AG04450 (cell line): ENCODE measurements at regions not wholly inside any gene's neighbourhood (a gene's known extent, or its start where the extent isn't known, plus 50 kb on each side); places are given as distances from the start of the nearest gene placed in this dataset.

ENCODE experiments used
- CTCF ChIA-PET: fragments of 300-600, 350-600 bp; formaldehyde crosslinking; extraction: SDS; loops from one replicate; lab custom pipeline; 2022; ENCODE audit warnings: antibody characterized with exemption, inconsistent platforms; lab: Charles Lee
- POLR2A ChIA-PET: fragments of 350-600 bp; formaldehyde crosslinking; extraction: SDS; loops from one replicate; lab custom pipeline; 2021; ENCODE audit warnings: antibody characterized with exemption, inconsistent platforms; lab: Yijun Ruan, JAX
- DNase-seq: peaks from one replicate; pipeline ENCODE4 v3.0.0-alpha.2; 2011; ENCODE audit warnings: low read depth, low spot score
- H3K27ac ChIP-seq: one replicate; pipeline ENCODE4 v1.5.1; 2012; ENCODE audit warnings: low read depth, low read length, control low read depth
- H3K27me3 ChIP-seq: one replicate; pipeline ENCODE4 v1.6.0; 2012; ENCODE audit warnings: low read length; ENCODE audit not compliant: control insufficient read depth, insufficient read depth
- H3K4me3 ChIP-seq: 2 replicates; pipeline ENCODE4 v1.5.1; 2011; ENCODE audit warnings: mild to moderate bottlenecking, low read depth, low read length, control low read depth
- H3K9me3 ChIP-seq: 2 replicates; pipeline ENCODE4 v1.5.1; 2012; ENCODE audit warnings: low read length; ENCODE audit not compliant: control insufficient read depth, insufficient read depth
- CTCF ChIP-seq: IDR thresholded peaks from 2 replicates; pipeline ENCODE4 v1.5.1; 2011; ENCODE audit warnings: low read depth, low read length, control low read depth, inconsistent platforms

GRCh38 chr5:141800617-141801016 is 77.6 kb downstream of the PCDH1 start:
- no peak for TF ChIP-seq CTCF
- no peaks in the 10 kb centered on the region for H3K9me3 ChIP-seq
- peaks cover 49% of the 10 kb centered on the region for H3K27me3 ChIP-seq
- POLR2A ChIA-PET = no interaction called here
- CTCF ChIA-PET = interaction anchor here (0.7 kb wide), 1 partner anchor 78 kb away, joined by 4 read pairs; no protein-coding TSS in a partner anchor
- H3K27ac ChIP-seq = no peak overlapping the region
- no peak overlapping the region for H3K4me3 ChIP-seq
- DNase-seq = no peak

GRCh38 chr5:141799507-141800167 is 78.6 kb downstream of the PCDH1 start:
- TF ChIP-seq CTCF = no peak
- ChIA-PET POLR2A (no interaction called here), CTCF (no interaction called here)
- no peak for DNase-seq
- Histone ChIP-seq H3K27me3 (peaks cover 49% of the 10 kb centered on the region), H3K9me3 (no peaks in the 10 kb centered on the region), H3K27ac (no peak overlapping the region), H3K4me3 (no peak overlapping the region)

- Histone ChIP-seq H3K4me3 (no peak overlapping the region), H3K27me3 (peaks cover 35% of the 10 kb centered on the region), H3K9me3 (no peaks in the 10 kb centered on the region), H3K27ac (no peak overlapping the region)
- ChIA-PET CTCF (interaction anchor here (0.9 kb wide), 1 partner anchor 40 kb away, joined by 3 read pairs; no protein-coding TSS in a partner anchor), POLR2A (no interaction called here)
- no peak for DNase-seq
- no peak for TF ChIP-seq CTCF
Measured at GRCh38 chr5:141797425-141797824, 80.8 kb downstream of the PCDH1 start.

- no peak for TF ChIP-seq CTCF
- ChIA-PET POLR2A (no interaction called here), CTCF (no interaction called here)
- Histone ChIP-seq H3K9me3 (no peaks in the 10 kb centered on the region), H3K27me3 (peaks cover 31% of the 10 kb centered on the region), H3K4me3 (no peak overlapping the region), H3K27ac (no peak overlapping the region)
- no peak for DNase-seq
Measured at GRCh38 chr5:141795421-141795820, 82.8 kb downstream of the PCDH1 start.

GRCh38 chr5:141793881-141794280 is 84.3 kb downstream of the PCDH1 start:
- DNase-seq = no peak
- Histone ChIP-seq H3K27ac (no peak overlapping the region), H3K27me3 (peaks cover 40% of the 10 kb centered on the region), H3K4me3 (no peak overlapping the region), H3K9me3 (no peaks in the 10 kb centered on the region)
- no peak for TF ChIP-seq CTCF
- CTCF ChIA-PET = interaction anchor here (0.6 kb wide), 1 partner anchor 91 kb away, joined by 3 read pairs; no protein-coding TSS in a partner anchor
- POLR2A ChIA-PET = no interaction called here
